HepG2 (cell line): ENCODE measurements at regions not wholly inside any gene's neighbourhood (a gene's known extent, or its start where the extent isn't known, plus 50 kb on each side); places are given as distances from the start of the nearest gene placed in this dataset.

Source experiments
- ATAC-seq: fragments of 200-7000 bp; cut with Tn5 transposase; 3 replicates; pipeline ENCODE4 v1.9.1; 2020; ENCODE audit warnings: mild to moderate bottlenecking, moderate library complexity
- BruUV-seq: library from RNA; stranded (reverse); fragments of 400-500 nt; replicated peaks from 2 replicates; lab custom pipeline; 2021; lab: Mats Ljungman, UMichigan
- CTCF ChIA-PET: fragments of 300-600 bp; formaldehyde crosslinking; extraction: SDS; loops from one replicate; lab custom pipeline; 2021; ENCODE audit warnings: low total read pairs, inconsistent platforms, low intra/inter-chr PET ratio; lab: Yijun Ruan, JAX
- POLR2A ChIA-PET: fragments of 350-600 bp; sonication (Branson Sonifier 250); formaldehyde crosslinking; loops from one replicate; lab custom pipeline; 2020; ENCODE audit warnings: antibody characterized with exemption, inconsistent platforms; lab: Yijun Ruan, JAX
- DNase-seq: peaks from one replicate; pipeline ENCODE4 v3.0.0-alpha.2; 2015; ENCODE audit warnings: low spot score
- FAIRE-seq: peaks from 3 replicates; lab custom pipeline; 2011; peaks lifted over from hg19 to GRCh38; lab: Jason Lieb, UNC
- H2AFZ ChIP-seq: one replicate; pipeline ENCODE4 v1.6.1; 2011; ENCODE audit warnings: low read length, inconsistent platforms
- H3K27ac ChIP-seq: fragments of 300-600 bp; 3 replicates; pipeline ENCODE4 v1.8.0; 2011; ENCODE audit warnings: mixed run types, mild to moderate bottlenecking, mixed read lengths, low read length, inconsistent platforms; ENCODE audit not compliant: insufficient read depth; ENCODE audit errors: extremely low read length
- H3K27me3 ChIP-seq, 2 experiments: fragments of 200-600 bp in 1 of 2; 2 replicates in 1 of 2; 3 replicates in 1 of 2; pipeline versions ENCODE4 v1.6.0 to v1.8.0; 2011; ENCODE audit warnings: low read length in 2 of 2, mild to moderate bottlenecking in 2 of 2, moderate library complexity in 2 of 2, inconsistent platforms in 1 of 2; ENCODE audit not compliant: insufficient read depth in 2 of 2, control insufficient read depth in 1 of 2
- H3K36me3 ChIP-seq, 2 experiments: fragments of 200-600 bp in 1 of 2; replicated peaks in 1 of 2; 2 replicates in 1 of 2; 3 replicates in 1 of 2; pipeline versions ENCODE4 v1.5.1 to v1.8.0; 2011; ENCODE audit warnings: low read length in 2 of 2, inconsistent platforms in 1 of 2; ENCODE audit not compliant: insufficient read depth in 2 of 2, control insufficient read depth in 1 of 2
- H3K4me1 ChIP-seq: 2 replicates; pipeline ENCODE4 v1.5.1; 2012; ENCODE audit warnings: low read length, inconsistent platforms; ENCODE audit not compliant: insufficient read depth
- H3K4me2 ChIP-seq: 2 replicates; pipeline ENCODE4 v1.6.0; 2011; ENCODE audit warnings: low read depth, low read length, inconsistent platforms
- H3K4me3 ChIP-seq, 3 experiments: fragments of 200-600 bp in 1 of 3; sonication (generic), shearing (Covaris generic) in 1 of 3; replicated peaks in 1 of 3; 2 replicates each; pipeline ENCODE4 v1.5.1; 2011 to 2016; ENCODE audit warnings: low read length in 3 of 3, inconsistent platforms in 2 of 3, low read depth in 2 of 3, mild to moderate bottlenecking in 2 of 3, control low read depth in 1 of 3, mixed read lengths in 1 of 3; ENCODE audit not compliant: insufficient read depth in 1 of 3
- H3K79me2 ChIP-seq: one replicate; pipeline ENCODE4 v1.6.1; 2011; ENCODE audit warnings: low read length, inconsistent platforms; ENCODE audit not compliant: insufficient read depth
- H3K9ac ChIP-seq: 2 replicates; pipeline ENCODE4 v1.6.0; 2011; ENCODE audit warnings: mild to moderate bottlenecking, low read depth, low read length, inconsistent platforms; ENCODE audit not compliant: insufficient read depth
- H3K9me3 ChIP-seq: 2 replicates; pipeline ENCODE4 v1.5.1; 2012; ENCODE audit warnings: mild to moderate bottlenecking, low read length
- H4K20me1 ChIP-seq: 2 replicates; pipeline ENCODE4 v1.6.0; 2011; ENCODE audit warnings: inconsistent platforms, mild to moderate bottlenecking, low read length, moderate library complexity; ENCODE audit not compliant: insufficient read depth
- AGO2 ChIP-seq: fragments of 200-400 bp; formaldehyde crosslinking; optimal IDR thresholded peaks from 2 replicates; pipeline ENCODE3; 2017; ENCODE audit warnings: mild to moderate bottlenecking, low read depth, low read length, moderate library complexity
- NPAS2 ChIP-seq: sonication (generic); formaldehyde crosslinking; IDR thresholded peaks from 2 replicates; pipeline ENCODE4 v1.8.0; 2022; ENCODE audit warnings: mild to moderate bottlenecking, missing genetic modification reagents, borderline replicate concordance
- PLRG1 ChIP-seq: fragments of 450-650 bp; conservative IDR thresholded peaks from 2 replicates; pipeline ENCODE4 v1.6.1; 2016
- TFDP1 ChIP-seq: IDR thresholded peaks from 2 replicates; pipeline ENCODE4 v1.6.1; 2016; ENCODE audit warnings: missing compliant biosample characterization, missing genetic modification reagents, borderline replicate concordance
- ZNF232 ChIP-seq: sonication (generic); formaldehyde crosslinking; IDR thresholded peaks from 2 replicates; pipeline ENCODE4 v1.4.0; 2020; ENCODE audit warnings: missing genetic modification reagents, borderline replicate concordance
- WGBS: methylation state at CpG from one replicate; pipeline ENCODE4 v1.1.6; 2017; ENCODE audit warnings: low lambda C conversion rate; 5-methylcytosine and 5-hydroxymethylcytosine counted together
- in situ Hi-C: cut with HindIII; loops from 2 replicates; pipeline ENCODE4 v1.10.0; 2017; ENCODE audit warnings: low pct_unique_long_range_greater_than_20kb; ENCODE audit not compliant: extremely low pct_ligation_motif_present
- intact Hi-C: fragments of 100-400 bp; cut with micrococcal nuclease; formaldehyde crosslinking; loops from one replicate; pipeline ENCODE4 v1.10.0; 2022; ENCODE audit not compliant: unreplicated experiment
- TF ChIP-seq, protein P1 (sequence below): sonication (generic); formaldehyde crosslinking; IDR thresholded peaks from 2 replicates; pipeline ENCODE4 v1.9.0; 2021; ENCODE audit warnings: missing genetic modification reagents, borderline replicate concordance
- TF ChIP-seq, protein P2 (sequence below): IDR thresholded peaks from 2 replicates; pipeline ENCODE4 v1.6.1; 2016

DNA sequence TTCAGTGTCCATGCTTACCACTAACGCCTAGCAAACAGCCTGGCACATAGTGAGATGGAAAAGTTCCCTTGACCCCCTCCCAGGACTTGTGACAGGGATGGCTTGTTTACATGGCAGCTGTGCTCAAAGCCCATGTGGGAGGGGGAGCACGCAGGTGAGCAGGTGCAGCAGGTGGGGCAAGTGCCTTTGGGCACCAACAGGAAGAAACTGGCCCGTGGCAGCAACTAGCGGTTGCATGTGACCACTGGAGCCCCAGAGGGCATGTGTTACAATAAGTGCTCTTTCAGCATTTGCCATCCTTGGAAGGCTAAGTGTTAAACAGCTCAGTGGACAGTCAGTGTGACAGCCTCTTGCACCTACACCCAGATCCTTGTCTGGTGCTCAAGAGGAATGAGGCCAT, 734.6 kb downstream of the TUSC7 start:
- no peaks in the 10 kb centered on the region for H4K20me1 ChIP-seq

DNA sequence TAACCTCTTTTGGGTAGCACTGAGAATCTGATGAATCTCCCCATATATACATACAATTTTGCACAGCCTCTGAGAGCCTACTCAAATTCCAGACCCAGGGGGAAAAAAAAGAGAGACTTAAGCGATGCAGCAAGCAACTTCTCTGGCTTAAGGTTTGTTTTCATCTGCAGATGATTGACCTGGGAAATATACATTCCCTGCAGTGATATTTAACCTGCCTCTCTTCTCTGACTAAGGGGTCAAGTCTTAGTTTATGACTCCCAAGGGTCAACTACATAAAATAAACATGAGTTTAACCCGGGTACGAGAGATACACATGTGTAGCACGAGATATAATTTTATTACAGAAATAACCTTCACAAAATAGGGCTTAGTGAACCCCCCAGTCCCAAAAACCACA, 737.8 kb downstream of the TUSC7 start:
- H3K9ac ChIP-seq: no peak overlapping the region
- H3K9me3 ChIP-seq: no peaks in the 10 kb centered on the region
- CTCF ChIA-PET: no interaction called here
- no peak overlapping the region for H3K4me2 ChIP-seq
- H3K79me2 ChIP-seq: no peaks in the 10 kb centered on the region
- H2AFZ ChIP-seq: no peak overlapping the region
- H3K27ac ChIP-seq: no peak overlapping the region
- TF ChIP-seq ZNF232 (CRISPR knock-in tag) (no peak), TFDP1 (CRISPR knock-in tag) (no peak)
- TF ChIP-seq, protein P1, sequence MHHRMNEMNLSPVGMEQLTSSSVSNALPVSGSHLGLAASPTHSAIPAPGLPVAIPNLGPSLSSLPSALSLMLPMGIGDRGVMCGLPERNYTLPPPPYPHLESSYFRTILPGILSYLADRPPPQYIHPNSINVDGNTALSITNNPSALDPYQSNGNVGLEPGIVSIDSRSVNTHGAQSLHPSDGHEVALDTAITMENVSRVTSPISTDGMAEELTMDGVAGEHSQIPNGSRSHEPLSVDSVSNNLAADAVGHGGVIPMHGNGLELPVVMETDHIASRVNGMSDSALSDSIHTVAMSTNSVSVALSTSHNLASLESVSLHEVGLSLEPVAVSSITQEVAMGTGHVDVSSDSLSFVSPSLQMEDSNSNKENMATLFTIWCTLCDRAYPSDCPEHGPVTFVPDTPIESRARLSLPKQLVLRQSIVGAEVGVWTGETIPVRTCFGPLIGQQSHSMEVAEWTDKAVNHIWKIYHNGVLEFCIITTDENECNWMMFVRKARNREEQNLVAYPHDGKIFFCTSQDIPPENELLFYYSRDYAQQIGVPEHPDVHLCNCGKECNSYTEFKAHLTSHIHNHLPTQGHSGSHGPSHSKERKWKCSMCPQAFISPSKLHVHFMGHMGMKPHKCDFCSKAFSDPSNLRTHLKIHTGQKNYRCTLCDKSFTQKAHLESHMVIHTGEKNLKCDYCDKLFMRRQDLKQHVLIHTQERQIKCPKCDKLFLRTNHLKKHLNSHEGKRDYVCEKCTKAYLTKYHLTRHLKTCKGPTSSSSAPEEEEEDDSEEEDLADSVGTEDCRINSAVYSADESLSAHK (CRISPR knock-in tag): no peak
- BruUV-seq: no TSS peak
- H3K4me1 ChIP-seq: no peaks in the 10 kb centered on the region
- no peak for DNase-seq
- no peaks in the 10 kb centered on the region for H3K36me3 ChIP-seq
- POLR2A ChIA-PET: no interaction called here
- H4K20me1 ChIP-seq: no peaks in the 10 kb centered on the region
- no peak for FAIRE-seq
- no peaks in the 10 kb centered on the region for H3K27me3 ChIP-seq
- 1% methylated on average over 4 of the region's 4 CpGs for WGBS
- no peak overlapping the region for H3K4me3 ChIP-seq
- in situ Hi-C loops: no loop called here
- intact Hi-C loops: no loop called here
- ATAC-seq: no peak

More for the DNA sequence above, 734.6 kb downstream of the TUSC7 start:
- intact Hi-C loops: no loop called here
- Histone ChIP-seq H3K4me1 (no peaks in the 10 kb centered on the region), H3K4me2 (no peak overlapping the region), H3K36me3 (no peaks in the 10 kb centered on the region), H3K9me3 (no peaks in the 10 kb centered on the region), H3K9ac (no peak overlapping the region), H3K27ac (no peak overlapping the region), H2AFZ (no peak overlapping the region), H3K4me3 (no peak overlapping the region)
- WGBS: 0% methylated on average over 4 of the region's 4 CpGs
- FAIRE-seq (no peak), DNase-seq (no peak), ATAC-seq (no peak)
- CTCF ChIA-PET: no interaction called here
- TF ChIP-seq AGO2: no peak
- TF ChIP-seq NPAS2: no peak
- no peak for TF ChIP-seq PLRG1
- TF ChIP-seq, protein P2, sequence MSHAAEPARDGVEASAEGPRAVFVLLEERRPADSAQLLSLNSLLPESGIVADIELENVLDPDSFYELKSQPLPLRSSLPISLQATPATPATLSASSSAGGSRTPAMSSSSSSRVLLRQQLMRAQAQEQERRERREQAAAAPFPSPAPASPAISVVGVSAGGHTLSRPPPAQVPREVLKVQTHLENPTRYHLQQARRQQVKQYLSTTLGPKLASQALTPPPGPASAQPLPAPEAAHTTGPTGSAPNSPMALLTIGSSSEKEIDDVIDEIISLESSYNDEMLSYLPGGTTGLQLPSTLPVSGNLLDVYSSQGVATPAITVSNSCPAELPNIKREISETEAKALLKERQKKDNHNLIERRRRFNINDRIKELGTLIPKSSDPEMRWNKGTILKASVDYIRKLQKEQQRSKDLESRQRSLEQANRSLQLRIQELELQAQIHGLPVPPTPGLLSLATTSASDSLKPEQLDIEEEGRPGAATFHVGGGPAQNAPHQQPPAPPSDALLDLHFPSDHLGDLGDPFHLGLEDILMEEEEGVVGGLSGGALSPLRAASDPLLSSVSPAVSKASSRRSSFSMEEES (CRISPR knock-in tag): no peak
- TF ChIP-seq, all 625 proteins: peak for 0
- in situ Hi-C loops: no loop called here
- Histone ChIP-seq H3K27me3 (no peaks in the 10 kb centered on the region), H3K79me2 (no peaks in the 10 kb centered on the region)
- POLR2A ChIA-PET: no interaction called here
- no TSS peak for BruUV-seq
